Fibroblast of the conjunctiva (primary cell): ENCODE measurements at regions not wholly inside any gene's neighbourhood (a gene's known extent, or its start where the extent isn't known, plus 50 kb on each side); places are given as distances from the start of the nearest gene placed in this dataset.

Source experiments
- DNase-seq: peaks from one replicate; pipeline ENCODE4 v3.0.0-alpha.2; 2010; ENCODE audit warnings: low read depth

DNA sequence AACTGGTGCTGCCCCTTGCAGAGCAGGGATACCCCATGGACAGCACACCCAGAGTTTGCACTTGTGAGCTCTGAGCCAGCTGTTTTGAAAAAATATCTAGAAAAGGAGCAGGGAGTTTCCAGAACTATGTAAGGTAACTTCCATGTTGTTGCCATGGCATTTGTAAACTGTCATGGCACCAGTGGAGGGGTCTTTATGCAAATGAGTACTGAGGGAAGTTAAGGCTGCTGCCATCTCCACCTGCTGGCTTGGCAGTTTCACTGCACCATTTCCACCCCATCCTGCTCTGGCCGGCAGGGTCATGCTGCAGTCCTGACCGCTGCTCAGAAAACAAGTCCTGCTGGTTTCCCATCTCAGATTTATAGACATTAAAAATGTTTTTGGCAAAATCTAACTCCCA lies 52.3 kb upstream of the SNTG2 start:
- no peak for DNase-seq

DNA sequence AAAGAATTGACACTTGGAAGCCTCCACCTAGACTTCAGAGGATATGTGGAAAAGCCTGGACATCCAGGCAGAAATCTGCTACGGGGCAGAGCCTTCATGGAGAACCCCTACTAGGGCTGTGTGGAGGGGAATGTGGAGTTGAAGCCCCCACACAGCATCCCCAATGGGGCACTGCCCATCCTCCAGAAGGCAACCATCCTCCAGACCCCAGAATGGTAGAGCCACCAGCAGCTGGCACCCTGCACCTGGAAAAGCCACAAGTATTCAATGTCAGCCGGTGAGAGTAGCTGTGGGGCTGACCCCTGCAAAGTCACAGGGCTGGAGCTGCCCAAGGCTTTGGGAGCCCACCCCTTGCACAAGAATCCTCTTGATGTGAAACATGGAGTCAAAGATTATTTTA lies 53.6 kb upstream of the SNTG2 start:
- no peak for DNase-seq

- no peak for DNase-seq
These were observed 57.3 kb upstream of the SNTG2 start for GRCh38 chr2:893311-893710.

GRCh38 chr2:892892-893291 lies 57.8 kb upstream of the SNTG2 start:
- no peak for DNase-seq

DNA sequence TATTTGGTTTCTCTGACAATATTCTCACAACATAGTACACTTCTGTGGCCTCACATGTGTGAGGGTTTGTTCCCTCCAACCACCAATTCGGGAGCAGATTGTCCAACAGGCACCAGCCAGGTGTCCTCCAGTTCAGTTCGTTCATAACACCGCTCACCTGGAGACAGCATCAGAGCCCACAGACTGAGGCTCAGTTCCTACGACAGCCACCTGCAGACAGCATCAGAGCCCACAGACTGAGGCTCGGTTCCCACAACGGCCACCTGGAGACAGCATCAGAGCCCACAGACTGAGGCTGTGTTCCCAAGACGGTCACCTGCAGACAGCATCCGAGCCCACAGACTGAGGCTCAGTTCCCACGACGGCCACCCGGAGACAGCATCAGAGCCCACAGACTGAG lies 58.2 kb upstream of the SNTG2 start:
- DNase-seq, result no peak

- DNase-seq, result no peak
These were observed 58.9 kb upstream of the SNTG2 start for GRCh38 chr2:891734-892133.

- peak; percentile 48 for DNase-seq
These were observed 59.9 kb upstream of the SNTG2 start for GRCh38 chr2:890791-891190.

- DNase-seq, result no peak
These were observed 60.4 kb upstream of the SNTG2 start for GRCh38 chr2:890214-890613.

DNA sequence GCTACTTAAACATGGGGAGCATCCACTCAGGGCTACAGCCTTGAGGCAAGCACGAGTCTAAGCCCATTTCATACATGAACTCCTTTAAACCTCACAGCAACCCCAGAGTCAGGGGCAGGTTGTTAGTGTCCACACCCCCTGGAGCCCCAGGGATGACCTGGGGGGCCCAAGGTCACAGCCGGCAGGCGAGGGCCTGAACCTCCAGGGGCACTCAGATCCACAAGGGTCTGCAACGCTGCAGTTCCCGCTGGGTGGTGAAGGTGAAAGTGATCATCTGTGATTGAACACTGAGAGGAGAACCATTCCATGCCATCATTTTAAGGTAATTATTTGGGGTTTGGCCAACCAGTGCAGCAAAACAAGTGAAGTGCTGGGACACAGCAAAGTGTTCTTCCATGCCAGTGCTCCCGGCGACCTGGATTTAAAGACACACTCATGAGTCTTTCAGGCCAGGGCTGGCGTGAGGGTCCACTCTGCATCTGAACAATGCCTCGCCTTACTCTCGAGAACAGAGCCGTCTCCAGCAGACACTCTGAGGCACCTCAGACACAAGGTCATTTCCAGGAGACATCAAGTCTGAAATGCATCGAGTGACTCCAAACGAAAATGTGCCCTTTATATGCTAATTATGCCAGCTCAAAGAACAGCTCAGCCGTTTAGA lies 61.6 kb upstream of the SNTG2 start:
- DNase-seq, result no peak

- DNase-seq, result no peak
These were observed 62.3 kb upstream of the SNTG2 start for GRCh38 chr2:888211-888801.

GRCh38 chr2:887639-888038 lies 63.0 kb upstream of the SNTG2 start:
- DNase-seq, result no peak

- DNase-seq, result no peak
These were observed 64.3 kb upstream of the SNTG2 start for GRCh38 chr2:886072-887022.

DNA sequence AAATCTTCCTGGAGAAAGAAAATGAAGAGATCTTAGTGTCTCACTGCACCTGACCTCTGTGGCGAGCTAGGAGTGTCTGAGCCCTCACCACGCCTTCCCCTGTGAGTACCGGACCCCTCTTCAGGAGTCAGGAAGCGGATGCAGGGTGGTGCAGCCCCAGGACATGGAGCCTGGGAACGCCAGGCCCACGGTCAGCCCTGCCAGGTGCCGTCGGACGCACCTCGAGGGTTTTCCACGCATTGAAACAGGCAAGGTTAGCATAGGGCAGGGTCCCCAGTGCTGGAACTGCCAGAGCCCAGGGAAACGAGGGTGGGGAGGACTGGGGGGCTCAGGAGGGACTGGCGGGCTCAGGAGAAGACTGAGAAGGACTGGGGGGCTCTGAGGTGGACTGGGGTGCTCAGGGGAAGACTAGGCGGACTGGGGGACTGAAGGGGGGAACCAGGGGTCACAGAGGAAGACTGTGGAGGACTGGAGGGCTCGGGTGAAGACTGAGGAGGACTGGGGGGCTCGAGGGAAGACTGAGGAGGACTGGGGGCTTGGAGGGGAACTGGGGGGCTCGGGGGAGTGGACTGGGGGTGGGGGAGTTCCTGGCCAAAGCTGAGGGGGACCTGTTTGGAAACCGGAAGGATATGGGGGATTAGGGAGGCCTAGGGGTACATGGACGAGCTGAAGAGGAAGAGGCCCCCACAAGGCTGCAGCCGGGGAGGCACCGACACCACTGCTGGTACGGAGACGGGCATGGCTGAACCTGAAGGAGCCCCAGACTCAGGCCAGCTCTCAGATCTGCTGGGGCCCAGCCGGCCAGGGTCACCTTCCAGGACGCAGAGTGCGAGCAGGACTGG lies 65.2 kb upstream of the SNTG2 start:
- no peak for DNase-seq

DNA sequence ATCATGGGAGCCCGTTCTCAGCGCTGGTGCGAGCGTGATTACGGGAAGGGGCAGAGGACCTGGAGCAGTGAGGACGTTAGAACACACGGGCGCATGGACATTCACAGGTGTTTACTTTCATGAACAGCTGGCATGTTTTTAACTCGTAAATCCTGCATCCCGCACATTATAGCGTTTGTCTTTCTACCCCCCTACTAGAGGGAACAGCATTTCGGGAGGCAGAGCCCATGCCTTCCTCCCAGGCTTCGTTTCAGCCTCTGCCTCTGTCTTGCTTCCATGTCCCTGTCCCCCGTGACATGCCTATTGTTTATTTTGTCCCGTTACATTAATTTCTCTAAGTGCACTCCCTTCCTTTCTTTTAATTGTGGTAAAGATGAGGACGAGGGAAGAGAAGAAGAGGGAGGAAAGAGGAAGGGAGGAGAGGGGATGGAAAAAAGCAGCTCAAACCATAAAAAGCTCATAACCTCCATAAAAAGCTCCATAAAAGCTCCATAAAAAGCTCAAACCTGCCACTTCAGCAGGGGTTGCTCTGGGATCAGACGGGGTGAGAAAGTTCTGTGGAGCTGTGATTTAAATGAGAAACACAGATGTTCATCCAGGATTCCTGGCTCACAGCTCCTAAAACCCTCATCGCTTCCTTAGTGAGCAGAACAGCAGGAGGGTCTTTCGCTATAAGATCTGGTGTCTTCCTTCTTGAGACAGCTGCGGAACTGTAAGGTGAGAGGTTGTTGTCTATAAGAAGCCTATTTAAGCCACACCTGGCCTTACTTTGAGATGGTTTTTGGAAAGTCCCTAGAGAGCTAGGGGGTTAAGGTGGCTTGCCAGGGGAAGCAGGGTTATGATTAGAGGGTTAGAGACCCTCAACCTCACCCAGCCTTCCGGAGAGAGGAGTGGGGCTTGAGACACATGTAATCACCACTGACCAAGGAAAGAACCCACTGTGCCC lies 66.6 kb upstream of the SNTG2 start:
- no peak for DNase-seq

GRCh38 chr2:883260-883802 lies 67.3 kb upstream of the SNTG2 start:
- no peak for DNase-seq

- DNase-seq, result no peak
These were observed 69.3 kb upstream of the SNTG2 start for GRCh38 chr2:881204-881918.

GRCh38 chr2:880201-880970 lies 70.3 kb upstream of the SNTG2 start:
- DNase-seq, result no peak

DNA sequence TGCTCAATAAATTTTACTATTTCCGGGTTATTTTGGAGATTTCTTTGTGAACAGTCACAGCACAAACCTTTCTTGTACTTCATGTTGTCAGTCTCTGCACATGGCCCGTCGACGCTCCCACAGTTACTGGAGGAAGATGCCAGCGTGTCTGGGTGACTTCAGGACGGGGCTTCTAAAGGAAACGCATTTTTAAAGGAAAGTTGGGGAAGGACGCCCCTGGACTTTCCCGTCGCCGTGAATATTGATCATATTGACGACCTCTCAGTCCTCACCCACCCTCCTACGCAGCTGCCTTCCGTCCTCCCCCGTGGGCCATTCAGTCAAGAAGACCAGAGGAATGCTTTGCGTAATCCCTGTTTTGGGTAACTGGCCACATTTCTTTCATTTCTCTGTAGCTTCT lies 71.1 kb upstream of the SNTG2 start:
- no peak for DNase-seq

DNA sequence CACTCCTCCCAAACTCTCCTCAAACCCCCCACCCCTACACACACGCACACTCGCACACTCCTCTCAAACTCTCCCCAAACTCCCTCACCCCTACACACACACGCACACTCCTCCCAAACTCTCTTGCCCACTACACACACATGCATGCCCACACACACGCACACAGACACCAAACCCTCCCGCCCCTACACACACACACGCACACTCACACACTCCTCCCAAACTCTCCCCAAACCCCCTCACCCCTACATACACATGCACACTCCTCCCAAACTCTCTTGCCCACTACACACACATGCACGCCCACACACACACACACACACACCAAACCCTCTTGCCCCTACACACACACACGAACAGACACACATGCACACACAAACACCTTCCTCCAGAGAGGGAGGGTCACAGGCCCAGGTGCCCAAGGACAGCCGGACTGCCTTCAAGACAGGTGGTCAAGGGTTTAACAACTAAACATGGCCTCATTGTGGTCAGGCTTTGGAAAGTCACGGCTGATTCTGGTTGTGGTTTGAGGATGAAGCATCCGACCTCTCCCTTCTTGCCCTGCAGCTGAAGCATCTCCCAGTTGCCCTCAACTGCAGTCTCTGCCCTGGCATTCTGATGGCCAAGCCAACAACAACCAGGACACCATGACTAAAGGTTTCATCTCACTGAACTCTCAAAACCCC lies 72.3 kb upstream of the SNTG2 start:
- DNase-seq, result no peak
